GM21576 (cell line): ENCODE measurements at regions not wholly inside any gene's neighbourhood (a gene's known extent, or its start where the extent isn't known, plus 50 kb on each side); places are given as distances from the start of the nearest gene placed in this dataset.
"Not testable (repeated sequence)": the region's sequence is repeated elsewhere in the genome, so short reads cannot be mapped to it uniquely, and the experiment has no call there.

Experiments used
- ATAC-seq: cut with Tn5 transposase; IDR thresholded peaks from one replicate; pipeline ENCODE4 v1.9.1; 2021; ENCODE audit warnings: mild to moderate bottlenecking, moderate library complexity; ENCODE audit not compliant: unreplicated experiment

GRCh38 chr11:24400059-24400665, 96.7 kb upstream of the LUZP2 start:
- ATAC-seq: no peak

- ATAC-seq: no peak
Observed at GRCh38 chr11:24406389-24406788, 90.5 kb upstream of the LUZP2 start.

- ATAC-seq: no peak
Observed at GRCh38 chr11:24406980-24407379, 89.9 kb upstream of the LUZP2 start.

GRCh38 chr11:24407733-24408132, 89.1 kb upstream of the LUZP2 start:
- ATAC-seq: no peak

GRCh38 chr11:24408202-24408601, 88.7 kb upstream of the LUZP2 start:
- ATAC-seq: no peak

- ATAC-seq: no peak
Observed at GRCh38 chr11:24411791-24412190, 85.1 kb upstream of the LUZP2 start.

DNA sequence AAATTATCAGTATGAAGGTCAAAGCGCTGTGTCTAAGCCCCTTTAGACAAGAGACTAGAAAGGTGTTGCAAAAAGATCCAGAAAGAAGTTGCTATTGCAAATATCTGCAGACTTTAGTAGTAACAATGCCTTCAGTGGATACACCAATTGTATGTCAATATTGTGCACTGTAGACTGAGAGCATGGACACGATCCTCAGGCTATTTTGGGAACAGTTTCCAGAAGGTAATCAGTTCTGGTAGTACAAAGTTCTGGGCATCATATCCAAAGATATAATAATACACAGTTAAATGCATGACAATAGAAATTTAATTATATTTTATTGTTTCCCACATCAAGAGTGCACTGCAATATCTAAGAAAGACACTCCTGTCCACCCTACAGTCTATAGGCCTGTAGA, 84.1 kb upstream of the LUZP2 start:
- ATAC-seq: no peak

DNA sequence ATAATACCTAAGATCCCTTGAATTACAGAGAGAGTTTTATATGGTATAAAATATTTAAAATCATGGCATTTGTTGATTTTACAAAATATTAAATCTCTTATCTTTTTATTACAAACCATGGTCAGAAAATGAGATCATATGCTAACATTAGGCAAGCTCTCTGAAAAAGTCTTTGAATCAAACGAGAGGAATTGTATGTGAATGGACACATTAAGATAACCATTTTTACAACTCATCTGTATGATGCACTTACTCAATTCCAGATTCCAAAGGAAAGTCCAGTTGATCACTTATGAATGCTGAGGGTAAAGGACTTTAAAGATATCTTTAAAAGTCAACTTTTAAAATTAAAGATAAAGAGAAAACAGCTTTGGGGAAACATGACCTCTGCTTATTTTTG, 83.5 kb upstream of the LUZP2 start:
- no peak for ATAC-seq

DNA sequence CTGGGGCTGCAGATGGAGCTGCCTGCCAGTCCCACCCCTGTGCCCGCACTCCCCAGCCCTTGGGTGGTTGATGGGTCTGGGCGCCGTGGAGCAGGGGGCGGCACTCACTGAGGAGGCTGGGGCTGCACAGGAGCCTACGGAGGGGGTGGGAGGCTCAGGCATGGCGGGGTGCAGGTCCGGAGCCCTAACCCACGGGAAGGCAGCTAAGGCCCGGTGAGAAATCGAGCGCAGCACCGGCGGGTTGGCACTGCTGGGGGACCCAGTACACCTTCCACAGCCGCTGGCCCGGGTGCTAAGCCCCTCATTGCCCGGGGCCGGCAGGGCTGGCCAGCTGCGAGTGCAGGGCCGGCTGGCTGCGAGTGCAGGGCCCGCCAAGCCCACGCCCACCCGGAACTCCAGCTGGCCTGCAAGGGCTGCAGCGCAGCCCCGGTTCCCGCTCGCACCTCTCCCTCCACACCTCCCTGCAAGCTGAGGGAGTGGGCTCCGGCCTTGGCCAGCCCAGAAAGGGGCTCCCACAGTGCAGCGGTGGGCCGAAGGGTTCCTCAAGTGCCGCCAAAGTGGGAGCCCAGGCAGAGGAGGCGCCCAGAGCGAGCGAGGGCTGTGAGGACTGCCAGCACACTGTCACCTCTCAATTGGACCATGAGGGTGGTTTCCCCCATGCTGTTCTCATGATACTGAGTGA, 80.8 kb upstream of the LUZP2 start:
- ATAC-seq: not testable (repeated sequence)

DNA sequence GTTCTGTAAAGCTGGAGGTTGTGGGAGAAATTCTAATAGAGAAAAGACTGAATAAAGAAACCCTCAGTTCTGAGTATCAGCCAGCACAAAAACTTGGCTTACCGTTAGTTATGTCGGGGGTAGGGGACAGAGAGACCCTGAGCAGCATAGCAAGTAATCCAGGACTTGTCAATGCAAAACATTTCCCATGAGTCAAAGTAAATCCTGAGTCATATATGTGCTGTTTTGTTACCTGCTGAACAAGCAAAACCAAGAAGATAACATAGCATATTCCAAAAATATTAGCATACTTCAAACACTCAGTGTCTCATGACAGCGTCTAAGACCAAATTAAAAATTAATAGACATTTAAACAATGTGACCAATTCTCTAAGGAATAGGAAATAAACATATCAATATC, 75.1 kb upstream of the LUZP2 start:
- no peak for ATAC-seq

DNA sequence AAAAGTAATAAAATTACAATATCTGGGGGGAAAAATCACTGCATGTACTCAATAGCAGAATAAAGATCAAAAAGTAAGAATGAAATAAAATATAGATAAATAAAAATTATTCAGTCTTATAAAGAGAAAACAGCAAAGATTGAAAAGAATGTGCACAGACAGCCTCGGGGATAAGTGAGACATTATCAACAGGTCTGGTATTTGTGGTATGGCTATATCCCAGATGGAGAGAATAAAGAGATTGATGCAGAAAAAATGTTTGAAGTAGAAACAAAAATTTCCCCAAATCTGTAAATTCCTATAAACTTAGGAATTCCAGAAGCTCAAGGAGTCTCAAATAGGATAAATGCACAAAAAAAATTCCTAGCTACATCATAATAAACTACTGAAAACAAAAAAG, 74.5 kb upstream of the LUZP2 start:
- no peak for ATAC-seq

DNA sequence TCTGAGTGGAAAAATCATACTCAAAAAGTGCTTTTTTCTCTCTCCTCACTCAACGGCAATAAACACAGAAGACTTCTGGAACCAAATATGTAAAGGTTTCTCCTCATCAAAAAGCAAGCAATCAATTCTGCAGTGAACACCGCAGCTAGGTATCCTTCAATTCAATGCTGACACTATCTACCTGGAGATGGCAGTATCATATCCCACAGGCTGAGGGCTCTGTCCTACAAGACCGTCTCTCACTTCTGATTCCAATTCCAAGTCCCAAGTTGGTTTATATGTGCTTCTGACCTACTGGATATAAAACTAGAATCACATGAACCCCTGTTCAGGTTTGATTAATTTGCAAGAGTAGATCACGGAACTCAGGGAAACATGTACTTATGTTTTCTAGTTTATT, 59.7 kb upstream of the LUZP2 start:
- no peak for ATAC-seq
